Right lobe of liver (tissue), 6 donors: ENCODE measurements at regions not wholly inside any gene's neighbourhood (a gene's known extent, or its start where the extent isn't known, plus 50 kb on each side); places are given as distances from the start of the nearest gene placed in this dataset.
A peak's percentile ranks its signal among the peaks of the same experiment; 100 is the strongest.
"Not testable (repeated sequence)": the region's sequence is repeated elsewhere in the genome, so short reads cannot be mapped to it uniquely, and the experiment has no call there.

Experiments
- ATAC-seq, 4 donors: fragments of 200-7000 bp; cut with Tn5 transposase; one replicate each; pipeline ENCODE4 v1.9.1; 2020; ENCODE audit warnings: mild to moderate bottlenecking in 4 of 4, moderate library complexity in 4 of 4
- DNase-seq, 3 donors: peaks; one replicate each; pipeline ENCODE4 v3.0.0-alpha.2; 2020
- H3K27ac ChIP-seq, 3 donors: fragments of 200-600 bp; one replicate each; pipeline ENCODE4 v1.8.0; 2022
- H3K27me3 ChIP-seq, 2 donors: fragments of 200-600 bp; one replicate each; pipeline ENCODE4 v1.8.0; 2022
- H3K36me3 ChIP-seq, 4 donors: fragments of 200-600 bp; sonication (generic) in 1 of 4; one replicate each; pipeline versions ENCODE4 v1.5.1 to v1.8.0; 2017 to 2022; ENCODE audit warnings: control low read depth in 1 of 4
- H3K4me1 ChIP-seq, 4 donors: fragments of 200-600 bp; sonication (generic) in 1 of 4; one replicate each; pipeline versions ENCODE4 v1.5.1 to v1.8.0; 2017 to 2022; ENCODE audit warnings: control low read depth in 1 of 4
- H3K4me3 ChIP-seq, 3 donors: fragments of 200-600 bp; one replicate each; pipeline ENCODE4 v1.8.0; 2022
- H3K9me3 ChIP-seq, 4 donors: fragments of 200-600 bp; sonication (generic) in 1 of 4; one replicate each; pipeline versions ENCODE4 v1.5.1 to v1.8.0; 2017 to 2022; ENCODE audit warnings: control low read depth in 1 of 4
- CTCF ChIP-seq, 4 donors: fragments of 200-600 bp in 3 of 4; fragments of 450-650 bp in 1 of 4; IDR thresholded peaks; one replicate each; pipeline versions ENCODE4 v1.5.1 to v1.8.0; 2016 to 2022; ENCODE audit warnings: antibody characterized with exemption in 4 of 4, mild to moderate bottlenecking in 2 of 4
- WGBS: methylation state at CpG from one replicate; pipeline ENCODE4 v1.1.6; 2018; ENCODE audit warnings: low coverage, low lambda C conversion rate; ENCODE audit not compliant: insufficient coverage; ENCODE audit errors: missing lambda C conversion rate; 5-methylcytosine and 5-hydroxymethylcytosine counted together
- intact Hi-C, 2 donors: fragments of 100-400 bp; cut with DNase I; formaldehyde crosslinking; loops; one replicate each; pipeline versions ENCODE4 v1.11.2 to v1.14.1; 2022
- donor health status: DM: no; HTN: yes; CAD: no.
- donor health status: DM: no; HTN: no; CAD: no.
- donor health status: DM: no; HTN: no; CAD: no.
- donor health status: DM: no; HTN: yes; CAD: no.
- donor health status: DM: no; HTN: yes; CAD: no.

- H3K27ac ChIP-seq, H3K9me3 ChIP-seq, intact Hi-C loops, H3K4me3 ChIP-seq, H3K36me3 ChIP-seq, DNase-seq, H3K4me1 ChIP-seq, H3K27me3 ChIP-seq: not testable (repeated sequence)
- TF ChIP-seq CTCF (IDR thresholded peaks at IDR 0.05) = peak in 1 of 4 donors; percentile 13
- WGBS = no CpG with 5 or more reads among the region's 12 CpGs
- ATAC-seq = peak in 3 of 4 donors; percentile 21 to 51 (median 43)
Measured at GRCh38 chr17:16830219-16830618, 140.2 kb downstream of the CCDC144A start.
